GM18519 (cell line): ENCODE measurements at regions not wholly inside any gene's neighbourhood (a gene's known extent, or its start where the extent isn't known, plus 50 kb on each side); places are given as distances from the start of the nearest gene placed in this dataset.

Experiments
- ATAC-seq: cut with Tn5 transposase; IDR thresholded peaks from one replicate; pipeline ENCODE4 v1.9.1; 2021; ENCODE audit warnings: mild to moderate bottlenecking, moderate library complexity; ENCODE audit not compliant: unreplicated experiment, low FRiP score

DNA sequence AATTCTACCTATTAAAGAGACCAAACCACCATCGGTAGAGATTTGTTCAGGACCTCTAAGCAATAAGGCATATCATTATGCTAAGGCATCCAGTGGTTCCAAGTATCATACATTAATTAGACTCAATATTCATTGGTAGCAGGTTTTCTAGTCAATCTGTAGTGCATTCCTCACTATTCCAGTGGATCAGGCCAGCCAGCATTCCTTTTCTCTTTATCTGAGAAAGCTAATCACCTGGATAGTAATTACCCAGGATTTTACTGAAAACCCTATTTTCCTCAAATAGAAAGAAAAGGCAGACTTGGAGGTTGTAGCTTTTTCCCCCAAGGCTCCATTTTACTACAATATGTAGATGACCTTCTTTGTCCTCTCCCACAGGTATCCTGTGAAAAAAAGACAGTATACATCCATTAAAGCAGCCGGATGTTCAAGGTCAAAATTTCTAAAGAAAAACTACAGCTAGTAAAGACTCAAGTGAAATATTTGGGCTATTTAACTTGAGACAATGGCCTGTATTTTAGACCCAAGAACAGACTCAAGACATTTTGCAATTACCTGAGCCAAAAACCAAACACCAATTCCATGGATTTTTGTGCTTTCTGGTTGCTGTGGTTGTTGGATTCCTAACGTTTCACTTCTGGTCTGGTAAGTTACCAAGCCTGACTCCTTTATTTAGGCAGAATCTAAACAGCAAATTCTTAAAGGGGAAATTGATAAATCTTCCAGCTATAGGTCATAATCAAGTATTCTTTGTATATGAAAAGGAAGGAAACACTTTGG lies 149.1 kb upstream of the MOCS1 start:
- no peak for ATAC-seq

- ATAC-seq: no peak
These were observed 148.2 kb upstream of the MOCS1 start for GRCh38 chr6:40082278-40083043.

GRCh38 chr6:40077736-40078135 lies 143.5 kb upstream of the MOCS1 start:
- ATAC-seq: no peak

DNA sequence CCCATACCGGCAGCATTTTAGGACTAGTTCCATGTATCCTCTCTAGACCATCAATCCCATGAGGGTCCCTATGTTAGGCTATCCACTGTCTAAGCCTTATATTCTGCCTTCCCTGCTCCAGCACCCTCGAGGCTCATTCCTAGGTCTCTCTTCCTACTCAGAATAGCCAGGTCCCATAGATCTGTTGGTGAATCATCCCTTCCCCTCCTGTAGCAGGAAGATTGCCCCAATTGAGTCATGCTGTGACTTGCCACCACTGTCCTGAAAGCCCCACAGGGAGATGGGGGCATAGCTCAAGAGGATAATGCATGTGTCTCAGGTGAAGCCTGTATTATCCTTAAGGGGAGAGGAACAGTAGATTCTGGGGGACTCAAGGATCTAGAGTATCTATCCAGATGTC lies 143.1 kb upstream of the MOCS1 start:
- ATAC-seq: no peak

DNA sequence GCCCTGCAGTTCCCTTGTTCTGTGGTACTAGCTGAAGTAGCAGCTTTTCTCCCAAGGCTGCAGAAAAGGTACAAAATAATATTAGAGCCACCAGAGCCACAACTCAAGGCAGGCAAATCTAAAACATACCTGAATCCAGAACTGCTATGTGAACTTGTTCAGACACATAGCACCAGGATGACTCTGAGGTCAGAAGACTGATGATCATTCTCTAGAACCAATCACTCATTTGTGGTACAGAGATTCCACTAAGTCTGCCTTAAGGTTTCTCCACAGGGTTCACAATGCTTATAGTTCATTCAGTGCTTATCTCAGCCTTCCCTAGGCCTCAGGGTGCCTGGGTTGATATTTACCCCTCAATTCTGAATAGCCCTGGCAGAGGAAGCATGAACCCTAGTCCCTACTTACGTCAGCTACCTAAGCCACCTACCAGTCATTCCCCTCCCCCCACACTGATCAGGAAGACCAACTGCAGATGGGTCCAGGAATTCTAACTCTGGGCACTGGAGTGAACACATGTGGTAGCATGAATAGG lies 140.9 kb upstream of the MOCS1 start:
- no peak for ATAC-seq

DNA sequence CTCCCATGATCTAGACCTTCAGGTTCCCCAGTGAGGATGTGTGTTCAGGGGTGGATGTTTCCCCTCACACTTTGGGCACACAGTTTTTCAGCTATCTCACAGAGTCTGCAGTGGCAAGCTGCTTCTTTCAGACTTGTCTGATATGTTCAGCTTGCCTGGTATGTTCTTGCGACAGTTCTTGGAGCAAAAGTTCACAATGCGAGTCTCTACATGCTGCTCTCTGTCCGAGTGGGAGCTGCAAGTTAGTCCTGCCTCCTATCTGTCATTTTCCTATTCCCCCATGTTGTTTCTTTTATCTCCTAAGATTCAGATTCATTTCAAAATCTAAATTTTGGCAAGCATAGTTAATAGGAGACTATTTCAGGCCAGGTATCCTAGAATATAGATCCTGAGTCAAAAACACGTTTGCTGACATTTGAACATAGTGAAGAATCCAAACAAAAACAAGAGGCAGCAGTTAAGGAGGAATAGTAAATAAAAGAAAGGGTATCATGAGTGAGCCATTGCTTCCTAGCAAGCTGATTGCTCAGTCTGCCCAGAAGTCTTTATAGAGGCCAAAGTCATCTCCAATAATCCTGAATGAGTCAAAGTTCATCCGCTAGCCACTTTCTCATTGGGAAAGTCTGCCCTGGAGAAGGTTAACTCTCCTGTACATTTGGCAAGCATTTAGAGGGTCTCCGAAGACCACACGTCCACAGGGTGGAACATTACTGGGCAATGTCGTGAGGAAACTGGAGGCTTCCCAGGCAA lies 140.2 kb upstream of the MOCS1 start:
- no peak for ATAC-seq

GRCh38 chr6:40066372-40066771 lies 132.1 kb upstream of the MOCS1 start:
- ATAC-seq: no peak

- ATAC-seq: no peak
These were observed 122.6 kb upstream of the MOCS1 start for GRCh38 chr6:40056865-40057264.

DNA sequence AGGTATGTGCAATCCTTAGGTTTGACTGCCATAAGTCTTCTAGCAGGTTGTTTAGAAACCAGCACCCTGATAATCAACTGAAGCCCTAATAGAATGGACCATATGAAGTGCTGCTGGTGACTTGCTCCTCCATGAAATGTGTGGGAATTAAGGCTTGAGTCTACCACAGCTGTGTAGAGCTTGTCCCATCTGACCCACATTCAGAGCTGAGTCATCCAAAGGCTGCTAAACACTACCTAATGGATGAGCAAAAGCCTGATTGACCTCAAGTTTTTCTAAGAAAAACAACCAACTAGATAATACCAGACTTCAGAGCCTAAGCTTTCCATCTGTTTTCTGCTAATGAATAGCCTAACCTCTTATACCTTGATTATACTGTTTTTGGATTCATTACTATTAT lies 120.3 kb upstream of the MOCS1 start:
- ATAC-seq: no peak

- ATAC-seq: no peak
These were observed 119.9 kb upstream of the MOCS1 start for GRCh38 chr6:40054186-40054585.

GRCh38 chr6:40049128-40049527 lies 114.9 kb upstream of the MOCS1 start:
- no peak for ATAC-seq

DNA sequence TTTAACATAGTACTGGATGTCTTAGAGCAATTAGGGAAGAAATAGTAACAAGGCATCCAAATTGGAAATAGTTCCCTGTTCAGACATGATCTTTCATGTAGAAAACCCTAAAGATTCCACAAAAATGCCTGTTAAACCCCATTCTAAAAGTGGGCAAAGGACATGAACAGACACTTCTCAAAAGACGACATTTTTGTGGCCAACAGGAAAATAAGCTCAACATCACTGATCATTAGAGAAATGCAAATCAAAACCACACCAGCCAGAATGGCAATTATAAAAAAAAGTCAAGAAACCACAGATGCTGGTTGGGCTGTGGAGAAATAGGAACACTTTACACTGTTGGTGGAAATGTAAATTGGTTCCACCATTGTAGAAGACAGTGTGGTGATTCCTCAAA lies 109.9 kb upstream of the MOCS1 start:
- no peak for ATAC-seq

DNA sequence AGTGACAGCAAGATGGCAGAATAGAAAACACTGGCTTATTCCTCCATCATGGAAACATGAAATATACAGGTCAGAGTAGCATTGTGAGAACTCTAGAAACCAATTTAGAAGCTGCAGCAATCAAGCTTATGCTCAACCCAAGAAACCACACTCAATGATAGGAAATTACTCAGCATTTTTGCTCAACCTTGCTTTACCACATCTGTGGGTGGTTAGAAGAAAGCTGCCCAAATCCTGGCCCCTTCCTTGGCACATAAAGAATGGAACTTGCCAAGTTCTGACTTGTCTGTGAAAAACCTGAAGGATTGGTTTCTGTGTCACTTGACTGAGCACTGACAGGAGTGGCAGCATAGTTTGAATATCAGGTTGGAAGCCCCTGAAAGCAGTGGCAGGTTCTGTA lies 108.0 kb upstream of the MOCS1 start:
- no peak for ATAC-seq

DNA sequence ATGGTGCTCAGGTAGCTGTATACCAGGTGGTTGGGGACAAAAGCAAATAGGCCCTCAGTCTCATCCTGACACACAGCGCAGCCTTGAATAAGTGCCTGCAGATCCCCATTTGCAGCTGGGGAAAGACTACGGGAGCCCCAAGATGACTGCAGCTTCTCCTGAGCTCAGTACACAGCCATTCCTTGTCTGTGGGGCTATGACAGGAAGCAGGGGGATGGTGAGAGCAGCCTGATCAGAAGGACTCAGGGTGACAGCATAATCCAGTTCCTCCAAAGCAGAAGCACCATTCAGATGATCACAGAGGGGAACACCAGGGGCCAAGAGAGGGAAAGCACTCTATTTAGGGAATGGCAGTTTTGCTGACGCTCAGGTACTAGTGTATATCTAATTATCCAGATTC lies 104.8 kb upstream of the MOCS1 start:
- no peak for ATAC-seq

DNA sequence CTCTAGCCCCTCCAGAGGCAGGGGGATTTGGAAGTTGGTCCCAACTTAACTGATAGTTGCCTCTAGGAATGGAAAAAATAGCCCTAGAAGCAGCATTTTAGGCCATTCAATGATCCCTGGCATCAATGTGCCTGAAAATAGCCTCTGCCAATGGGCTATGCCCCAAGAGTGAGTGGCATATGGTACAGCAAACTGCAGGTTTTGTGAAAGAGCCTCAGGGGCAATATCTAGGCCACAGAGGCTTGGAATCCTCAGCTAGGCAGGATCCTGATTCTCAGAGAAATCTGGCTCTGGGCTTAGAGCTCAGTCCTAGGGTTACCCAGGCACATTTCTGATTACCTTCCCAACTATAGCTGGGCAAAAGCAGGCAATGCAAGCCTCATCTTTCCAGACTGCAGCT lies 104.4 kb upstream of the MOCS1 start:
- no peak for ATAC-seq

- no peak for ATAC-seq
These were observed 103.0 kb upstream of the MOCS1 start for GRCh38 chr6:40037271-40037670.

DNA sequence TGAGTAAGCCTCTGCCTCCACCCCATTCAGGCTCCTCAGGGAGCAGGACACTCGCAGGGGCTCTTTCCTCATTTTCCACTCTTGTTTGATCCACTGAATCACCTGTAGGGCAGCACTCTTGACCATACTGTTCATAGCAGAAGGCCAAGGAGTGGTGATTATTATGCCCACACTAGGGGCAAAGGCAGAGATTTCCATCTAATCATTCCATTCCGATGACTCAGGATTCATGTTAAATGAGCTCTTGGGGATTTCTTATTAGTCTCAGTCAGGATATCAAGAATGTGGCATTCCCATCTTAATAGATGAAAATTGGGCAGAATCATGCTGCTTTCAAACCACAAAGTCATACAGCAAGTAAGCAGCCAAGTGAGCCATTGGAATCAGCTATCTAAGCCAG lies 101.9 kb upstream of the MOCS1 start:
- no peak for ATAC-seq

DNA sequence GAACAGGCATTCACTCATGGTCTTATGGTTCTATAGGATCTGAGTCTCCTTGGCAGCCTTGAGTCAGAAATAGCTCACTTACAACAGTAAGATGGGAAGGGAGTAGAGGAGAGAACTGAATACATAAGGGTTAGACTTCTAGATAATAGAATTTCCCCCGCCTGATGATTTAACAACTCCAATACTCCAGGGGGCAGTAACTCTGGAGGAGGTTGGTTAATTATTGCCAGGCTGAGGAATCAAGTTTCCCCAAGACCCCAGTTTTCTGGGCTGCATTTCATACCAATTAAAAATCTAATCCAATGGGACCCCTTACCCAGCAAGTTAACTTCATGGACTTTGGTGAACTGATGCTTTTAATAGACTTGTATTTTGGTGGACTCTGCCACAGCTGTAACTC lies 94.2 kb upstream of the MOCS1 start:
- ATAC-seq: no peak

- no peak for ATAC-seq
These were observed 88.6 kb upstream of the MOCS1 start for GRCh38 chr6:40022867-40023266.

DNA sequence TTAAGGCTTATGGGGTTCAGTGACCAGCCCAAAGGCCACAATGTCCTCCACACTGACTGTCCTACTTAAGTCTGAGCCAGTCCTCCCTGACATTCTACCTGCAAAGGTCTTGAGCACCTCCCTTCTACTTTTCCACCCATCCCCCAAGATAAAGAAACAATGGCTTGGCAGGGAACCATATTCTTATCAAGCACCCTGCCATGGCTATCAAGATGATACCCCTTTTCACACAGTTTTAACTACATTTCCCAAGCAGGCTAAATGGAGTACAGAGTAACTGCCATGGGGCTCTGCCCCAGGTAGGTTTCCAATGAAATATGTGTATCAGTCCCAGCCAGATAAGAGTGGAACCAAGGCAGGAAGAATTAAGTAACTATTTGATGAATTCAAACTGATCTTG lies 85.9 kb upstream of the MOCS1 start:
- no peak for ATAC-seq

- no peak for ATAC-seq
These were observed 81.3 kb upstream of the MOCS1 start for GRCh38 chr6:40015530-40015929.
